ENCODE measurements at regions not wholly inside any gene's neighbourhood (a gene's known extent, or its start where the extent isn't known, plus 50 kb on each side); places are given as distances from the start of the nearest gene placed in this dataset.

GRCh38 chr11:92489826-92490399 lies 265.3 kb downstream of the FAT3 start:
- DNase-seq (no peak), ATAC-seq (replicated peaks in 1 of 2) (no peak)
- Mint-ChIP-seq H3K36me3 (ENCODE audit: insufficient read depth in 2 of 2) (no peaks in the 10 kb centered on the region), H3K27ac (no peak overlapping the region), H3K4me1 (ENCODE audit: low read depth) (no peaks in the 10 kb centered on the region), H3K9me3 (no peaks in the 10 kb centered on the region), H3K4me3 (no peak overlapping the region), H3K27me3 (ENCODE audit: low read depth) (no peaks in the 10 kb centered on the region)

DNA sequence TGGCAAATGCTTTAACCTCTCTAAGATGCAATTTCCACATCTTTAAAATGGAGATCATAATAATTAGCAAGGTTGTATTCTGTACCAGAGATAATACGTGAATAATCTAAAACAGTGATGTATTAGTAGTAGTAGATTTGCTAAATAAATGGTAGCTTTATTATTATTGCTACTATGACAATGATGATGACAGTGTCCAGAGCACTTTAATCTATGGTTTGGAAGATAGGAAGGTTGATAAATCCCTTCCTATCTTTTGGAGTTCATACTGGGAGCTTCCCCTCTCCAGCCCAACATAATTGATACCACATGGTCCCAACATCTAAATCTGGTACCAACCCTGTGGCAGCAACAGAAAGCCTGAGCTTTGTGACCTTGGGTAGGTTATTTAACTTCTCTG lies 267.8 kb downstream of the FAT3 start:
- Mint-ChIP-seq H3K27me3 (ENCODE audit: low read depth) (no peaks in the 10 kb centered on the region), H3K27ac (no peak overlapping the region), H3K4me1 (ENCODE audit: low read depth) (no peaks in the 10 kb centered on the region), H3K36me3 (ENCODE audit: insufficient read depth in 2 of 2) (no peaks in the 10 kb centered on the region), H3K9me3 (no peaks in the 10 kb centered on the region), H3K4me3 (no peak overlapping the region)
- DNase-seq: no peak
- ATAC-seq (replicated peaks in 1 of 2): no peak

GRCh38 chr11:92495107-92495793 lies 270.6 kb downstream of the FAT3 start:
- ATAC-seq (replicated peaks in 1 of 2) (no peak), DNase-seq (no peak)
- Mint-ChIP-seq H3K4me1 (ENCODE audit: low read depth) (no peaks in the 10 kb centered on the region), H3K27me3 (ENCODE audit: low read depth) (no peaks in the 10 kb centered on the region), H3K27ac (no peak overlapping the region), H3K4me3 (no peak overlapping the region), H3K36me3 (ENCODE audit: insufficient read depth in 2 of 2) (no peaks in the 10 kb centered on the region), H3K9me3 (peaks cover 0 to 3% of the 10 kb centered on the region in 2 donors)

GRCh38 chr11:92500453-92500852 lies 275.8 kb downstream of the FAT3 start:
- DNase-seq: no peak
- no peak overlapping the region for H3K4me3 Mint-ChIP-seq
- H3K36me3 Mint-ChIP-seq (ENCODE audit: insufficient read depth in 2 of 2): no peaks in the 10 kb centered on the region
- peaks cover 0 to 3% of the 10 kb centered on the region in 2 donors for H3K9me3 Mint-ChIP-seq
- no peaks in the 10 kb centered on the region for H3K4me1 Mint-ChIP-seq (ENCODE audit: low read depth)
- H3K27ac Mint-ChIP-seq: no peak overlapping the region
- H3K27me3 Mint-ChIP-seq (ENCODE audit: low read depth): no peaks in the 10 kb centered on the region
- no peak for ATAC-seq (replicated peaks in 1 of 2)

DNA sequence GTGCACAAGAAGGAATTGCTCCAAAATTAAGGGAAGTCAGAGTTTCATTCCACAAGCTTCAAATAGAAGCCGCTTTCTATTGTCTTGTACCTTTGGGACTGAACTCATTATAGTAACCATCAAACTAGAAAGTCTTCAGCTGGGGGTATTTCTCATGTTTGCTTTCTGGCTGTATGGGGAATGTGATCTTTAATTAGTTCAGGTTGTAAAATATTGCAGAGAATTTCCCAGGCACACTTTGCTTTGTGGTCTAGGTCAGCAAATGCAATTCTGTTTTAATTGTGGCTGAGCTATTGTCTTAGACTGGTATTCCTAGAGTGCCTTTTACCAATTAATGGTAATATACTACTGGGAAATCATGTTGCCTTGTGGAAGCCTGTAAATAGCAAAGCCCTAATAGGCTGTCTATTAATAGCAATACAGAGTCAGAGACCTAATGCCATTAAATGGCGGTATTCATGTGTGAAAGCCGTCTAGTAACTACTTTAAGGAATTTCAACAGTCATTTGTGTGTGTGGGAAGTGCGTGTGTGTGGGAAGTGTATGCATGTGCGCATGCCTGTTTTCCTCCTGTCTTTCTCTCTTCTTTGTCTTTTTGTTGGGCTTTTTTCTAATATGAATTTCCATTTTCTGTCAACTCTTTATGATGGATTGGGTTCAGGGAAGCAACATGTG lies 276.6 kb downstream of the FAT3 start:
- H3K36me3 Mint-ChIP-seq (ENCODE audit: insufficient read depth in 2 of 2): no peaks in the 10 kb centered on the region
- H3K4me3 Mint-ChIP-seq: no peak overlapping the region
- no peak overlapping the region for H3K27ac Mint-ChIP-seq
- peaks cover under 1 to 3% of the 10 kb centered on the region in 2 donors for H3K9me3 Mint-ChIP-seq
- no peak for DNase-seq
- no peak for ATAC-seq (replicated peaks in 1 of 2)
- no peaks in the 10 kb centered on the region for H3K4me1 Mint-ChIP-seq (ENCODE audit: low read depth)
- no peaks in the 10 kb centered on the region for H3K27me3 Mint-ChIP-seq (ENCODE audit: low read depth)

DNA sequence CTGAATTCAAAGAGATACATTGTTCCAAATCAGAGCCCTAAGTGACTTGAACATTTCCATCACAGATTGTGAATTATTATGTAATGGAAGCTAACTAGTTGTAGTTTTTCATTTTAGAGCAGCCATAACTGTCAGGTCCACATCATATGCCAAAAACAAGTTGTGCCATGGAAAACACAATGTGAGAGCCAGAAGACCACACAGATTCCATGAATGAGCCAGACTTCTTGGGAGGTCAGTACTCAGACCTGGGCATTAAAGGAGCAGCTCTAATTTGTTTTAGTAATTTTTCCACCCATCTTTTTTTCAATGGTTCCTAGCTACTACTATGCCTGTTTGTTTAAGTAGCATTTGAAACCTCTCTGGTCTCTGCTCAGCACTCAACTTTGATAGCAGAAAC lies 279.4 kb downstream of the FAT3 start:
- Mint-ChIP-seq H3K4me3 (no peak overlapping the region), H3K4me1 (ENCODE audit: low read depth) (no peaks in the 10 kb centered on the region), H3K9me3 (peaks cover 3% of the 10 kb centered on the region in 2 donors), H3K27ac (no peak overlapping the region), H3K36me3 (ENCODE audit: insufficient read depth in 2 of 2) (no peaks in the 10 kb centered on the region), H3K27me3 (ENCODE audit: low read depth) (no peaks in the 10 kb centered on the region)
- DNase-seq: no peak
- ATAC-seq (replicated peaks in 1 of 2): no peak

GRCh38 chr11:92504534-92504933 lies 279.9 kb downstream of the FAT3 start:
- H3K4me3 Mint-ChIP-seq: no peak overlapping the region
- no peaks in the 10 kb centered on the region for H3K36me3 Mint-ChIP-seq (ENCODE audit: insufficient read depth in 2 of 2)
- no peaks in the 10 kb centered on the region for H3K4me1 Mint-ChIP-seq (ENCODE audit: low read depth)
- no peaks in the 10 kb centered on the region for H3K27me3 Mint-ChIP-seq (ENCODE audit: low read depth)
- DNase-seq: no peak
- no peak overlapping the region for H3K27ac Mint-ChIP-seq
- H3K9me3 Mint-ChIP-seq: peaks cover 1 to 3% of the 10 kb centered on the region in 2 donors
- no peak for ATAC-seq (replicated peaks in 1 of 2)

DNA sequence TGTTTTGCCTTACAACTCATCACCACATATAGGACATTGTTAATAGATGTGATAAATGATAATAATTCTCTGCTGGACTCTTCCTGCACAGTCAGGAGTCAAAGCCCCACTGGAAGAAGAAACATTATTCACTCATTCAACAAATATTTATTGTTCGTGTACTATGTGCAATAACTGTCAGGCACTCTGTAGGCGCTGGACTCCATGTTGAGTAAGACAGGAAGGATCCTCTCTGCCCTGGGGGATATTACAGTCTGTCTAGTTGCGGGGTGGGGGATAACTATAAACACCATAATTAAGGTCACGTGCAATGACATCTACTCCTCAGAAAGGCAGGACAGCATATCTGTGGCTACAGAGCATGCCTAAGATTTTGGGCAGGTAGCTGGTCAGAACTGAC lies 281.1 kb downstream of the FAT3 start:
- Mint-ChIP-seq H3K9me3 (peaks cover 0 to 5% of the 10 kb centered on the region in 2 donors), H3K27me3 (ENCODE audit: low read depth) (no peaks in the 10 kb centered on the region), H3K4me3 (no peak overlapping the region), H3K27ac (no peak overlapping the region), H3K36me3 (ENCODE audit: insufficient read depth in 2 of 2) (no peaks in the 10 kb centered on the region), H3K4me1 (ENCODE audit: low read depth) (no peaks in the 10 kb centered on the region)
- ATAC-seq (replicated peaks in 1 of 2): no peak
- no peak for DNase-seq

- H3K27ac Mint-ChIP-seq: no peak overlapping the region
- ATAC-seq (replicated peaks in 1 of 2) (no peak), DNase-seq (no peak)
- H3K9me3 Mint-ChIP-seq: peaks cover 0 to 5% of the 10 kb centered on the region in 2 donors
- no peaks in the 10 kb centered on the region for H3K36me3 Mint-ChIP-seq (ENCODE audit: insufficient read depth in 2 of 2)
- no peak overlapping the region for H3K4me3 Mint-ChIP-seq
- H3K4me1 Mint-ChIP-seq (ENCODE audit: low read depth): no peaks in the 10 kb centered on the region
- H3K27me3 Mint-ChIP-seq (ENCODE audit: low read depth): no peaks in the 10 kb centered on the region
Observed at GRCh38 chr11:92506809-92507336, 282.3 kb downstream of the FAT3 start.

- Mint-ChIP-seq H3K27me3 (ENCODE audit: low read depth) (no peaks in the 10 kb centered on the region), H3K4me3 (no peak overlapping the region), H3K9me3 (peaks cover 0 to 5% of the 10 kb centered on the region in 2 donors), H3K4me1 (ENCODE audit: low read depth) (no peaks in the 10 kb centered on the region), H3K27ac (no peak overlapping the region), H3K36me3 (ENCODE audit: insufficient read depth in 2 of 2) (no peaks in the 10 kb centered on the region)
- DNase-seq (no peak), ATAC-seq (replicated peaks in 1 of 2) (no peak)
Observed at GRCh38 chr11:92510591-92510990, 286.0 kb downstream of the FAT3 start.

DNA sequence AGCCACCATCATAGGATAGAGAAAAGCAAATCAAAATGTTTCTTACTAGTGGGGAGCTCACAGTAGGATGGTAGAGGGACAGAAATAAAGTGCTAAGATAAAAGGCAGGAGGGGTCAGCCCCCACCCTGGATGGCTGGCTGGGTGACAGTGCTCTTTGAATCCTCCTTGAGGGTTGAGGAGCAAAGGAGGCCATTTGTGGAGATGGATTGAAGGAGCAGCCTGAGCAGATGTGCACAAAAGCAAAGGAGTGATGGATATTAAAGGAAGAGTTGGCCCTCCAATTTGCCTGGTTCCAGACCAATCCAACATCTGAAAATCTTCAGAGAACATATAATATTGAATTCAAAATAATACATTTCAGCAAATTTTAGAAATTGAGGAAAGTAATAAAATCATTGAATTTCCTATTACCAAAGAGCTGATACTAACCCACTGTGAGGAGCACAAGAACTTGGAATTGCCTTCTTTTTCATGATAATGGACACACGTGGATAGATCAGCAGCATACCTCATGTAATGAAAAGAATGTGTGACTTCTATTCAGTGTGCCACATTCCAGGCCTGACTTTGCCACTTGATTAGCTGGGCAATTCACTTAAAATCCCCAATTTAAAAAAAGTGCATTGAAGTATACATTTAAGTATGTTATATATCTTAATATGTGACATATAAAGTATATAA lies 287.0 kb downstream of the FAT3 start:
- DNase-seq: no peak

GRCh38 chr11:92512204-92512569 lies 287.6 kb downstream of the FAT3 start:
- H3K4me3 Mint-ChIP-seq: no peak overlapping the region
- DNase-seq: no peak
- no peak overlapping the region for H3K27ac Mint-ChIP-seq
- ATAC-seq (replicated peaks in 1 of 2): no peak
- peaks cover 0 to 2% of the 10 kb centered on the region in 2 donors for H3K36me3 Mint-ChIP-seq (ENCODE audit: insufficient read depth in 2 of 2)
- no peaks in the 10 kb centered on the region for H3K27me3 Mint-ChIP-seq (ENCODE audit: low read depth)
- H3K9me3 Mint-ChIP-seq: peaks cover 2 to 5% of the 10 kb centered on the region in 2 donors
- no peaks in the 10 kb centered on the region for H3K4me1 Mint-ChIP-seq (ENCODE audit: low read depth)

More for the DNA sequence above, 287.0 kb downstream of the FAT3 start:
- Mint-ChIP-seq H3K4me3 (no peak overlapping the region), H3K27ac (no peak overlapping the region), H3K4me1 (ENCODE audit: low read depth) (no peaks in the 10 kb centered on the region), H3K27me3 (ENCODE audit: low read depth) (no peaks in the 10 kb centered on the region), H3K9me3 (peaks cover 3 to 4% of the 10 kb centered on the region in 2 donors), H3K36me3 (ENCODE audit: insufficient read depth in 2 of 2) (peaks cover 0 to 2% of the 10 kb centered on the region in 2 donors)
- no peak for ATAC-seq (replicated peaks in 1 of 2)

GRCh38 chr11:92523611-92524010 lies 299.0 kb downstream of the FAT3 start:
- DNase-seq: no peak
- Mint-ChIP-seq H3K4me1 (ENCODE audit: low read depth) (no peaks in the 10 kb centered on the region), H3K27ac (no peak overlapping the region), H3K27me3 (ENCODE audit: low read depth) (no peaks in the 10 kb centered on the region), H3K36me3 (ENCODE audit: insufficient read depth in 2 of 2) (no peaks in the 10 kb centered on the region), H3K9me3 (peaks cover 0 to 2% of the 10 kb centered on the region in 2 donors), H3K4me3 (no peak overlapping the region)
- no peak for ATAC-seq (replicated peaks in 1 of 2)

Measured in activated T-cell treated with anti-CD3 and anti-CD28 coated beads, Interleukin-2, amount 50 U/mL, for 72 hours (primary cell).